RWPE2 (cell line): ENCODE measurements at regions not wholly inside any gene's neighbourhood (a gene's known extent, or its start where the extent isn't known, plus 50 kb on each side); places are given as distances from the start of the nearest gene placed in this dataset.

Experiments
- ATAC-seq: fragments of 200-7000 bp; cut with Tn5 transposase; 3 replicates; pipeline ENCODE4 v1.9.1; 2021; ENCODE audit warnings: low read depth
- DNase-seq: peaks from one replicate; pipeline ENCODE4 v3.0.0-alpha.2; 2020; ENCODE audit warnings: low spot score
- H3K27ac ChIP-seq: fragments of 450-650 bp; 2 replicates; pipeline ENCODE4 v1.5.1; 2017; ENCODE audit warnings: mild to moderate bottlenecking; ENCODE audit not compliant: poor library complexity, severe bottlenecking
- H3K27me3 ChIP-seq: fragments of 250-450 bp; sonication (Bioruptor Pico); 2 replicates; pipeline ENCODE4 v1.5.1; 2021; ENCODE audit warnings: mild to moderate bottlenecking, moderate library complexity; ENCODE audit not compliant: insufficient read depth, poor library complexity, severe bottlenecking
- H3K36me3 ChIP-seq: fragments of 250-450 bp; sonication (Bioruptor Pico); 2 replicates; pipeline ENCODE4 v1.5.1; 2020; ENCODE audit warnings: low read depth, mild to moderate bottlenecking, moderate library complexity
- H3K4me1 ChIP-seq: fragments of 250-450 bp; sonication (Bioruptor Pico); 2 replicates; pipeline ENCODE4 v1.5.1; 2021; ENCODE audit warnings: mild to moderate bottlenecking, moderate library complexity; ENCODE audit not compliant: insufficient read depth, poor library complexity, severe bottlenecking
- H3K4me3 ChIP-seq: fragments of 250-450 bp; sonication (Bioruptor Pico); 2 replicates; pipeline ENCODE4 v1.5.1; 2021; ENCODE audit warnings: mild to moderate bottlenecking, moderate library complexity; ENCODE audit not compliant: severe bottlenecking
- H3K9me3 ChIP-seq: fragments of 250-450 bp; sonication (Bioruptor Pico); 2 replicates; pipeline ENCODE4 v1.5.1; 2021; ENCODE audit warnings: mild to moderate bottlenecking, moderate library complexity; ENCODE audit not compliant: severe bottlenecking
- TF ChIP-seq, protein P1 (sequence below): fragments of 450-650 bp; IDR thresholded peaks from one replicate; pipeline ENCODE4 v1.5.1; 2017; ENCODE audit warnings: mild to moderate bottlenecking, moderate library complexity; ENCODE audit not compliant: poor library complexity, severe bottlenecking

DNA sequence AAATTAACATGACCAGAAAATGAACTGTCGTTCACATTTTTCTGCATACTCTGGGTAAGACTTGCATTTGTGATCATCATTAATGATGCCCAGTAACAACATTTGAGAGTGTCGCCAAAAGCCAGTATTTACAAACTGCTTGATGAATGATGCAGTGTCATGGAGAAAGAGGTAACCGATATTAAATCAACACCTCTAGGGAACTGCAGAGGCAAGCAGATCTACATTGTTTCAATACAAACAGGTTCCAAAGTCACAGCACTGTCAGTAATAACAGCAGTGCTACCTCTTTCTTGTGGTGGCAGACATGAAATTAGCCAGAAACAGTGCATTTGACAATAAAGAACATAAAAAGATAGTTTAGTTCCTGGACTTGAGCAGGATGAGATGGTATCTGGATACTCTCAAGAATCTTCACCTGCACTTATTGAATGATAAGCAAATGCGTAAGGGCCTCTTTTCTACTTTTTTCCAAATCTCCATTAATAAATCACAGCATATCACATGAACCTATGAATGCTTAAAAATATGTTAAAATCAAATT is 456.6 kb downstream of the ARHGEF28 start:
- H3K27ac ChIP-seq: no peak overlapping the region
- no peaks in the 10 kb centered on the region for H3K9me3 ChIP-seq
- ATAC-seq (no peak), DNase-seq (no peak)
- no peaks in the 10 kb centered on the region for H3K4me1 ChIP-seq
- no peaks in the 10 kb centered on the region for H3K36me3 ChIP-seq
- no peak overlapping the region for H3K4me3 ChIP-seq
- no peaks in the 10 kb centered on the region for H3K27me3 ChIP-seq
- TF ChIP-seq, protein P1, sequence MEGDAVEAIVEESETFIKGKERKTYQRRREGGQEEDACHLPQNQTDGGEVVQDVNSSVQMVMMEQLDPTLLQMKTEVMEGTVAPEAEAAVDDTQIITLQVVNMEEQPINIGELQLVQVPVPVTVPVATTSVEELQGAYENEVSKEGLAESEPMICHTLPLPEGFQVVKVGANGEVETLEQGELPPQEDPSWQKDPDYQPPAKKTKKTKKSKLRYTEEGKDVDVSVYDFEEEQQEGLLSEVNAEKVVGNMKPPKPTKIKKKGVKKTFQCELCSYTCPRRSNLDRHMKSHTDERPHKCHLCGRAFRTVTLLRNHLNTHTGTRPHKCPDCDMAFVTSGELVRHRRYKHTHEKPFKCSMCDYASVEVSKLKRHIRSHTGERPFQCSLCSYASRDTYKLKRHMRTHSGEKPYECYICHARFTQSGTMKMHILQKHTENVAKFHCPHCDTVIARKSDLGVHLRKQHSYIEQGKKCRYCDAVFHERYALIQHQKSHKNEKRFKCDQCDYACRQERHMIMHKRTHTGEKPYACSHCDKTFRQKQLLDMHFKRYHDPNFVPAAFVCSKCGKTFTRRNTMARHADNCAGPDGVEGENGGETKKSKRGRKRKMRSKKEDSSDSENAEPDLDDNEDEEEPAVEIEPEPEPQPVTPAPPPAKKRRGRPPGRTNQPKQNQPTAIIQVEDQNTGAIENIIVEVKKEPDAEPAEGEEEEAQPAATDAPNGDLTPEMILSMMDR: no peak

DNA sequence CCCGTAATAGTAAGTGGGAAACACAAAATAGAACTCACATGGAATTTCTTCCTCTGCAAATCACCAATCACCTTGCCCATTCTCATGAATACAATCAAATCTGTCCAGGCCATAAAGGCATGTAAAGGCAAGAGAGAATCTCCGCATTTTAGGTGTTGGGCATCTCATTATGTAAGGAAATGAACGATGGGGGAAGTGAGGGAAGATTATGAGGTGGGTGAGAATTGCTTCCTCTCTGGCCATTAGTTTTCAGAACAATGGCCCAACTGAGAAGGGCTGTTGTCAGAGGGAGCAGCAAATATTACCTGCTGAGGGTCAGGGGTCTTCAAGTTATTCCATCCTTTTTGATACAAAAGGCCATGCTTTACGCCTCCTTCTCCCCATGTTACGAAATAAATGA is 455.1 kb downstream of the ARHGEF28 start:
- no peaks in the 10 kb centered on the region for H3K36me3 ChIP-seq
- TF ChIP-seq, protein P1: no peak
- no peak for DNase-seq

DNA sequence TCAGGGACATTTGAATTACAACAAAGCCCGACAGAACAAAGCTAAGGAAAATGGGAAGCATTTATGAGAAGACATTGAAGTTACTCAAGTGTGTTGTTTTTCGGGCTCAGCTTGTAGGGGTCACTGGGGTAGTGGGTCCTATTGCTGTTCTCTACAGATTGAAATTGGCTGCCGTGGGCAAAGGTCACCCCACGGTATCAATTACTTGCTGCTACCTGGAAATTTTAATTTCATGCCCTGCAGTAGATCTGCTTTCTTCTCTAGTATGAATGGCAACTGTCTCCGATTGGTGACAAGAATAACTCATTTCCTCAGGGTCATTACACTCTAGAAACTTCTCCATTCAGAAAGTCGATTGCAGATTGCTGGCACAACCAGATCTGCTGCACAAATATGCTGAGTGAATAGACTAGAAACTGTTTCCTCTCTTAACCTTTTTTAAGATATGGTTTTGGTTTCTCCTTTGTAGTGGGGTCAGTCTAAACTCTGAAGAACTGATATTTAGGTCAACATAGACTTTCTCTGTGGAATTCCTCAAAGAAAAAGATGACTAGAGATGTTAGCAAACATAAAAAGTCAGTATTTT is 454.1 kb downstream of the ARHGEF28 start:
- TF ChIP-seq, protein P1: no peak
- no peak overlapping the region for H3K27ac ChIP-seq
- H3K36me3 ChIP-seq: no peaks in the 10 kb centered on the region
- peaks cover 10% of the 10 kb centered on the region for H3K4me1 ChIP-seq
- no peak for DNase-seq
- H3K4me3 ChIP-seq: no peak overlapping the region
- no peaks in the 10 kb centered on the region for H3K27me3 ChIP-seq
- no peak for ATAC-seq
- H3K9me3 ChIP-seq: no peaks in the 10 kb centered on the region

More for the DNA sequence above, 455.1 kb downstream of the ARHGEF28 start:
- Histone ChIP-seq H3K4me1 (peaks cover 4% of the 10 kb centered on the region), H3K9me3 (no peaks in the 10 kb centered on the region), H3K27me3 (no peaks in the 10 kb centered on the region), H3K4me3 (no peak overlapping the region), H3K27ac (no peak overlapping the region)
- ATAC-seq: no peak

DNA sequence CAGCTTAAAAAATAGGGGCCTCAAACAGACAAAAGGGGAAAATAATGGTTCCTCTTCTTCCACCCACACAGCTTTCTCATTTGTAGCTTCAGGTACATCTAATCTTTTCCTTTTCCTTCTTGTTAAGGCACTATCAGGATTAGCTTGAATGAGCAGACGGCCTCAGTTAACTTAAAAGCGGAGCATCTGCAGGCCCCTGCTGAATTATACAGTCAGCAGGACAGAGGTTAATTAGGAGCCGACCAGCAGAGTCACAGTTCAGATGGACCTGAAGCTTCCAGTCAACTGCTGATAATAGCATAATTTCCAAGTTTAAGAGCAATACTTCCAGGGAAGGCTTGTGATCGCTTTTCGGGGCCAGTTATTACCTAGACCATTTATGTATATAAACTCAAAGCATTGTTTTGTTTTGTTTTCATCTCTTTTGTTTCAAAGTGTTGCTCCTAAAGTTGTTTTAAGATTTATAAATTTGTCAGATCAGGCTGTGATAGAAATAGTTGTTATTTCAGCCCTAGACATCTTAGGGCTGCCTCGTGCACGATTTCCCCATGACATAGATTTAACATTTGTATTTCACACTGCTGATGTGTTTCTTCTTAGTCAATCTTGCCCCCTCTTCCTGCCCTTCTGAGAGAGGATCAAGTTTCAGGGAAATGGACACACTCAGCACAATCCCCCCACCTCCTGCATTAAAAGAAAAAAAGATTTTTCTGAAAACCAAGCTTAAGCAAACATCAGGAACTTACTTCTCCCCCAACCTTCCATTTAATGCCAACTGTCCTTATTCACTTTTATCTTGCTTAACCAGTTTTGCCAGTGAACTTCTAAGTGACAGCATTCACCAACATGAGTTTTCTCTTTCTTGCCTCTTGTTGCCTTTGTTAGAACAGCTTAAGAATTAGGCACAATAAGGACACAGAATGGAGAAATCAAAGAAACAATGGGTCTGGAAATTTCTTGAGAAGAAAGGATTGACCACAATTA is 449.8 kb downstream of the ARHGEF28 start:
- DNase-seq: no peak
- no peak overlapping the region for H3K27ac ChIP-seq
- H3K4me3 ChIP-seq: no peak overlapping the region
- no peaks in the 10 kb centered on the region for H3K27me3 ChIP-seq
- no peaks in the 10 kb centered on the region for H3K9me3 ChIP-seq
- H3K36me3 ChIP-seq: no peaks in the 10 kb centered on the region
- ATAC-seq: peak; percentile 23; the same call in 1 of the 3 replicates
- H3K4me1 ChIP-seq: peaks cover 10% of the 10 kb centered on the region
- TF ChIP-seq, protein P1: no peak
